ENCODE measurements at regions not wholly inside any gene's neighbourhood (a gene's known extent, or its start where the extent isn't known, plus 50 kb on each side); places are given as distances from the start of the nearest gene placed in this dataset.

DNA sequence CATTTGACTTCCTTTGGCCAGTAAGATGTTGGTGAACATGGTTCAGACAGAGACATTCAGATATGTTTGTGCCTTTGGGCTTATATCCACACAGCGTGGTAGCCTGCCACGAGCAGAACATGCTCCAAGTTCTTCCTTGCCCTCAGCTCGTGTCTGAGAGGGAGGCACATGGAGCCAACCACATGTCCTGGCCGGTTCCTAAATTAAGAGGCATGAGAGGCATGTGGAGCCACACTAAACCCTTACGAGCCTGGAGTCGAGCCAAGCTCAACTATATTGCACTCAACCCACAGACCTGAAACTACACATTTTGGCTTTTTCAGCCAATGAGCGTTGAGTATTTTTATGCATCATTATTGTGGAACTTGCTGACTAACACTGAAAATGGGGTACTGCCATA is 133.7 kb upstream of the KCNK1 start:
- TF ChIP-seq, protein P1, sequence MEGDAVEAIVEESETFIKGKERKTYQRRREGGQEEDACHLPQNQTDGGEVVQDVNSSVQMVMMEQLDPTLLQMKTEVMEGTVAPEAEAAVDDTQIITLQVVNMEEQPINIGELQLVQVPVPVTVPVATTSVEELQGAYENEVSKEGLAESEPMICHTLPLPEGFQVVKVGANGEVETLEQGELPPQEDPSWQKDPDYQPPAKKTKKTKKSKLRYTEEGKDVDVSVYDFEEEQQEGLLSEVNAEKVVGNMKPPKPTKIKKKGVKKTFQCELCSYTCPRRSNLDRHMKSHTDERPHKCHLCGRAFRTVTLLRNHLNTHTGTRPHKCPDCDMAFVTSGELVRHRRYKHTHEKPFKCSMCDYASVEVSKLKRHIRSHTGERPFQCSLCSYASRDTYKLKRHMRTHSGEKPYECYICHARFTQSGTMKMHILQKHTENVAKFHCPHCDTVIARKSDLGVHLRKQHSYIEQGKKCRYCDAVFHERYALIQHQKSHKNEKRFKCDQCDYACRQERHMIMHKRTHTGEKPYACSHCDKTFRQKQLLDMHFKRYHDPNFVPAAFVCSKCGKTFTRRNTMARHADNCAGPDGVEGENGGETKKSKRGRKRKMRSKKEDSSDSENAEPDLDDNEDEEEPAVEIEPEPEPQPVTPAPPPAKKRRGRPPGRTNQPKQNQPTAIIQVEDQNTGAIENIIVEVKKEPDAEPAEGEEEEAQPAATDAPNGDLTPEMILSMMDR (conservative IDR thresholded peaks at IDR 0.05): no peak
- TF ChIP-seq ZFX (IDR thresholded peaks at IDR 0.05): no peak

All from C4-2B (cell line).